GM12864 (cell line): ENCODE measurements at regions not wholly inside any gene's neighbourhood (a gene's known extent, or its start where the extent isn't known, plus 50 kb on each side); places are given as distances from the start of the nearest gene placed in this dataset.
"Not testable (repeated sequence)": the region's sequence is repeated elsewhere in the genome, so short reads cannot be mapped to it uniquely, and the experiment has no call there.

Experiments
- DNase-seq: peaks from one replicate; pipeline ENCODE4 v3.0.0-alpha.2; 2011; ENCODE audit warnings: low read depth
- H3K4me3 ChIP-seq: 2 replicates; pipeline ENCODE4 v1.5.1; 2011; ENCODE audit warnings: mild to moderate bottlenecking, low read depth, low read length, control low read depth
- CTCF ChIP-seq: IDR thresholded peaks from 2 replicates; pipeline ENCODE4 v1.5.1; 2011; ENCODE audit warnings: low read depth, mild to moderate bottlenecking, moderate library complexity, low read length, control low read depth, inconsistent platforms; ENCODE audit errors: missing control alignments

- no peak for DNase-seq
- H3K4me3 ChIP-seq: peak overlapping the region; percentile 73
- peak; percentile 36 for TF ChIP-seq CTCF
Measured at GRCh38 chr6:156686301-156686994, 90.7 kb upstream of the ARID1B start.

GRCh38 chr6:156685823-156686222 lies 91.4 kb upstream of the ARID1B start:
- H3K4me3 ChIP-seq: no peak overlapping the region; the same call in 1 of the 2 replicates
- no peak for DNase-seq
- no peak for TF ChIP-seq CTCF

- DNase-seq: no peak
- no peak overlapping the region for H3K4me3 ChIP-seq
- no peak for TF ChIP-seq CTCF
Measured at GRCh38 chr6:156683821-156684220, 93.4 kb upstream of the ARID1B start.

GRCh38 chr6:156676721-156677120 lies 100.5 kb upstream of the ARID1B start:
- no peak for DNase-seq
- H3K4me3 ChIP-seq: no peak overlapping the region
- TF ChIP-seq CTCF: no peak

- no peak for DNase-seq
- TF ChIP-seq CTCF: no peak
- H3K4me3 ChIP-seq: no peak overlapping the region
Measured at GRCh38 chr6:156674197-156674596, 103.0 kb upstream of the ARID1B start.

GRCh38 chr6:156670097-156670496 lies 107.1 kb upstream of the ARID1B start:
- H3K4me3 ChIP-seq, DNase-seq: not testable (repeated sequence)

GRCh38 chr6:156662025-156662445 lies 115.1 kb upstream of the ARID1B start:
- H3K4me3 ChIP-seq: no peak overlapping the region
- no peak for TF ChIP-seq CTCF
- DNase-seq: no peak
